ENCODE measurements at regions not wholly inside any gene's neighbourhood (a gene's known extent, or its start where the extent isn't known, plus 50 kb on each side); places are given as distances from the start of the nearest gene placed in this dataset.
"Not testable (repeated sequence)": the region's sequence is repeated elsewhere in the genome, so short reads cannot be mapped to it uniquely, and the experiment has no call there.

- H3K4me3 ChIP-seq: no peak overlapping the region
- TF ChIP-seq POLR2AphosphoS5 (IDR thresholded peaks at IDR 0.05): no peak
- no peak for TF ChIP-seq EP300 (IDR thresholded peaks at IDR 0.05)
- TF ChIP-seq POLR2A (IDR thresholded peaks at IDR 0.05): no peak
- TF ChIP-seq, protein P1, sequence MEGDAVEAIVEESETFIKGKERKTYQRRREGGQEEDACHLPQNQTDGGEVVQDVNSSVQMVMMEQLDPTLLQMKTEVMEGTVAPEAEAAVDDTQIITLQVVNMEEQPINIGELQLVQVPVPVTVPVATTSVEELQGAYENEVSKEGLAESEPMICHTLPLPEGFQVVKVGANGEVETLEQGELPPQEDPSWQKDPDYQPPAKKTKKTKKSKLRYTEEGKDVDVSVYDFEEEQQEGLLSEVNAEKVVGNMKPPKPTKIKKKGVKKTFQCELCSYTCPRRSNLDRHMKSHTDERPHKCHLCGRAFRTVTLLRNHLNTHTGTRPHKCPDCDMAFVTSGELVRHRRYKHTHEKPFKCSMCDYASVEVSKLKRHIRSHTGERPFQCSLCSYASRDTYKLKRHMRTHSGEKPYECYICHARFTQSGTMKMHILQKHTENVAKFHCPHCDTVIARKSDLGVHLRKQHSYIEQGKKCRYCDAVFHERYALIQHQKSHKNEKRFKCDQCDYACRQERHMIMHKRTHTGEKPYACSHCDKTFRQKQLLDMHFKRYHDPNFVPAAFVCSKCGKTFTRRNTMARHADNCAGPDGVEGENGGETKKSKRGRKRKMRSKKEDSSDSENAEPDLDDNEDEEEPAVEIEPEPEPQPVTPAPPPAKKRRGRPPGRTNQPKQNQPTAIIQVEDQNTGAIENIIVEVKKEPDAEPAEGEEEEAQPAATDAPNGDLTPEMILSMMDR (IDR thresholded peaks at IDR 0.05): no peak
- H3K27me3 ChIP-seq: peaks cover 0 to 10% (median 0%) of the 10 kb centered on the region in 3 donors
- H3K27ac ChIP-seq: no peak overlapping the region
- H3K4me1 ChIP-seq: no peaks in the 10 kb centered on the region
- DNase-seq: no peak
- H3K9me3 ChIP-seq: no peaks in the 10 kb centered on the region
- H3K36me3 ChIP-seq: no peaks in the 10 kb centered on the region
- WGBS, 5 donors: 86 to 91% (median 87%) methylated on average over 6 of the region's 6 CpGs
- intact Hi-C loops (cut with DNase I; ENCODE audit: low total_unique reads): no loop called here
Observed at GRCh38 chr7:155237297-155237696, 60.4 kb upstream of the INSIG1 start.

- peaks cover 0 to 10% (median 0%) of the 10 kb centered on the region in 3 donors for H3K27me3 ChIP-seq
- no peaks in the 10 kb centered on the region for H3K36me3 ChIP-seq
- no peak overlapping the region for H3K4me3 ChIP-seq
- H3K9me3 ChIP-seq: no peaks in the 10 kb centered on the region
- no peak overlapping the region for H3K27ac ChIP-seq
- no peak for DNase-seq
- 80 to 96% (median 95%) methylated on average over 2 to 5 of the region's 5 CpGs for WGBS, 5 donors
- no peaks in the 10 kb centered on the region for H3K4me1 ChIP-seq
- TF ChIP-seq, protein P1 (IDR thresholded peaks at IDR 0.05): no peak
- TF ChIP-seq POLR2AphosphoS5 (IDR thresholded peaks at IDR 0.05) (no peak), EP300 (IDR thresholded peaks at IDR 0.05) (no peak), POLR2A (IDR thresholded peaks at IDR 0.05) (no peak)
- intact Hi-C loops (cut with DNase I; ENCODE audit: low total_unique reads): no loop called here
Observed at GRCh38 chr7:155237730-155238129, 59.9 kb upstream of the INSIG1 start.

- H3K9me3 ChIP-seq; H3K27ac ChIP-seq; H3K4me1 ChIP-seq; H3K4me3 ChIP-seq; H3K36me3 ChIP-seq; intact Hi-C loops (cut with DNase I; ENCODE audit: low total_unique reads); DNase-seq: not testable (repeated sequence)
- WGBS, 5 donors: 53 to 69% (median 62%) methylated on average over 14 of the region's 14 CpGs
- peaks cover 0 to 10% (median 0%) of the 10 kb centered on the region in 3 donors for H3K27me3 ChIP-seq
Observed at GRCh38 chr7:155239431-155240087, 58.1 kb upstream of the INSIG1 start.

- Histone ChIP-seq H3K27ac (no peak overlapping the region), H3K36me3 (no peaks in the 10 kb centered on the region), H3K4me1 (no peaks in the 10 kb centered on the region), H3K4me3 (no peak overlapping the region), H3K9me3 (no peaks in the 10 kb centered on the region), H3K27me3 (peaks cover 0 to 2% (median 0%) of the 10 kb centered on the region in 3 donors)
- 82 to 97% (median 94%) methylated on average over 5 of the region's 5 CpGs for WGBS, 5 donors
- DNase-seq: no peak
- TF ChIP-seq EP300 (IDR thresholded peaks at IDR 0.05): no peak
- TF ChIP-seq, protein P1 (IDR thresholded peaks at IDR 0.05): no peak
- TF ChIP-seq POLR2AphosphoS5 (IDR thresholded peaks at IDR 0.05): no peak
- TF ChIP-seq POLR2A (IDR thresholded peaks at IDR 0.05): no peak
- intact Hi-C loops (cut with DNase I; ENCODE audit: low total_unique reads): no loop called here
Observed at GRCh38 chr7:155244675-155245074, 53.0 kb upstream of the INSIG1 start.
